ENCODE measurements at regions not wholly inside any gene's neighbourhood (a gene's known extent, or its start where the extent isn't known, plus 50 kb on each side); places are given as distances from the start of the nearest gene placed in this dataset.

- TF ChIP-seq POLR2A (IDR thresholded peaks at IDR 0.05) = no peak
- no peak for TF ChIP-seq CTCF (IDR thresholded peaks at IDR 0.05 in 4 of 5, conservative IDR thresholded peaks at IDR 0.05 in 1 of 5)
- no peaks in the 10 kb centered on the region for H3K4me1 ChIP-seq
- DNase-seq (no peak), ATAC-seq (no peak)
- no peaks in the 10 kb centered on the region for H3K27me3 ChIP-seq
- no peaks in the 10 kb centered on the region for H3K9me3 ChIP-seq
- no peak overlapping the region for H3K4me3 ChIP-seq
- no peaks in the 10 kb centered on the region for H3K36me3 ChIP-seq
- in situ Hi-C loops (cut with MboI; ENCODE audit: low sequenced_read_pairs in 4 of 4) = loop anchor here in 1 of 4 donors (25.0 kb wide), 1 partner anchor 98 kb away; no protein-coding TSS in a partner anchor
- intact Hi-C loops (cut with DNase I; ENCODE audit: low total_unique reads) = no loop called here
- no peak overlapping the region for H3K27ac ChIP-seq
These were observed 140.7 kb upstream of the NSMCE3 start for GRCh38 chr15:29410338-29410737.

DNA sequence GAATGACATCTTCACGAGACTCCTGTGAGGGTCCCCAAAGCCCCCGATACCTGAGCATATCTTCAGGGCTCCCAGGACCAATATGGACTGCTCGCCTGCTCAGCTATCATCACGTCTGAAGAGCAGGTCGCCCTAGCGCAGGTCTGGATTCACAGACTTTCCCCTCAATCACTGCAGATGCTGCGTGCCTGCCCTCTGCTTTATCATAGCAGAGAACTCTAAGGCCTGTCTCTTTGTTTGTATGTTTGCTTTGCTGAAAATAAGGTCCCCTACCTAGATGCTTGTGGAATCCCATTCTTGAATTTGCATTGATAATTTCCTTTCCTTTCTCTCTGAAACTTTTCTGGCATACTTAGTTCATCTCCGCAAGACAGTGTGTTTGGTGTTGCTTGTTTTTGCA lies 140.3 kb upstream of the NSMCE3 start:
- Histone ChIP-seq H3K27ac (no peak overlapping the region), H3K4me1 (no peaks in the 10 kb centered on the region), H3K27me3 (no peaks in the 10 kb centered on the region), H3K9me3 (no peaks in the 10 kb centered on the region), H3K36me3 (no peaks in the 10 kb centered on the region), H3K4me3 (no peak overlapping the region)
- no peak for ATAC-seq
- intact Hi-C loops (cut with DNase I; ENCODE audit: low total_unique reads) (no loop called here), in situ Hi-C loops (cut with MboI; ENCODE audit: low sequenced_read_pairs in 4 of 4) (loop anchor here in 1 of 4 donors (25.0 kb wide), 1 partner anchor 98 kb away; no protein-coding TSS in a partner anchor)
- DNase-seq = no peak
- no peak for TF ChIP-seq CTCF (IDR thresholded peaks at IDR 0.05 in 4 of 5, conservative IDR thresholded peaks at IDR 0.05 in 1 of 5)
- no peak for TF ChIP-seq POLR2A (IDR thresholded peaks at IDR 0.05)

DNA sequence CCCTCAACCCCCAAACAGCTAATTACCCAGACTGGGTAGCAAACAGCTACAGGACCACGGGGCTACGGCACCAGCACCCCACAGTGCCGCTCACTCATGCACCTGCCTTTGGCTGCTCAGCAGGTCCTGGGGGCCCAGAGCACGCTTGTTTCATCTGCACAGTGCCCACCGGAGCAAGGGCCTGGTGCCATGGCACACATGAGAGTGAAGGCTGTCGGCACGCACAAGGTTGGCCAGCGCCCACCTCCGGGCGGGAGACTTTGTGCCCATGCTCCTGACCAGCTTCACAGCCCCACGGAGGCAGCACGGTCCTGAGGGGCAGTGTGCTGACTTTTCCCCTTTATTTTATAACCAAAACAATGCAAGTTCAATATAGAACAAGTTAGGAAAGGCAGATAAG lies 135.9 kb upstream of the NSMCE3 start:
- Histone ChIP-seq H3K36me3 (no peaks in the 10 kb centered on the region), H3K27me3 (no peaks in the 10 kb centered on the region), H3K4me3 (no peak overlapping the region), H3K9me3 (no peaks in the 10 kb centered on the region), H3K4me1 (no peaks in the 10 kb centered on the region), H3K27ac (no peak overlapping the region)
- no peak for TF ChIP-seq CTCF (IDR thresholded peaks at IDR 0.05 in 4 of 5, conservative IDR thresholded peaks at IDR 0.05 in 1 of 5)
- no peak for TF ChIP-seq POLR2A (IDR thresholded peaks at IDR 0.05)
- no peak for ATAC-seq
- in situ Hi-C loops (cut with MboI; ENCODE audit: low sequenced_read_pairs in 4 of 4) (loop anchor here in 1 of 4 donors (25.0 kb wide), 1 partner anchor 93 kb away; no protein-coding TSS in a partner anchor), intact Hi-C loops (cut with DNase I; ENCODE audit: low total_unique reads) (no loop called here)
- no peak for DNase-seq

- Histone ChIP-seq H3K27ac (no peak overlapping the region), H3K9me3 (no peaks in the 10 kb centered on the region), H3K36me3 (no peaks in the 10 kb centered on the region), H3K27me3 (no peaks in the 10 kb centered on the region), H3K4me3 (no peak overlapping the region), H3K4me1 (no peaks in the 10 kb centered on the region)
- DNase-seq (no peak), ATAC-seq (no peak)
- TF ChIP-seq POLR2A (IDR thresholded peaks at IDR 0.05) (no peak), CTCF (IDR thresholded peaks at IDR 0.05 in 4 of 5, conservative IDR thresholded peaks at IDR 0.05 in 1 of 5) (no peak)
- in situ Hi-C loops (cut with MboI; ENCODE audit: low sequenced_read_pairs in 4 of 4) = loop anchor here in 1 of 4 donors (25.0 kb wide), 1 partner anchor 91 kb away; no protein-coding TSS in a partner anchor
- intact Hi-C loops (cut with DNase I; ENCODE audit: low total_unique reads) = no loop called here
These were observed 134.2 kb upstream of the NSMCE3 start for GRCh38 chr15:29403772-29404171.

GRCh38 chr15:29401644-29402043 lies 132.0 kb upstream of the NSMCE3 start:
- no peaks in the 10 kb centered on the region for H3K9me3 ChIP-seq
- no peak overlapping the region for H3K27ac ChIP-seq
- in situ Hi-C loops (cut with MboI; ENCODE audit: low sequenced_read_pairs in 4 of 4) (loop anchor here in 1 of 4 donors (25.0 kb wide), 1 partner anchor 89 kb away; no protein-coding TSS in a partner anchor), intact Hi-C loops (cut with DNase I; ENCODE audit: low total_unique reads) (no loop called here)
- no peaks in the 10 kb centered on the region for H3K4me1 ChIP-seq
- H3K36me3 ChIP-seq = no peaks in the 10 kb centered on the region
- H3K27me3 ChIP-seq = no peaks in the 10 kb centered on the region
- TF ChIP-seq POLR2A (IDR thresholded peaks at IDR 0.05) (no peak), CTCF (IDR thresholded peaks at IDR 0.05 in 4 of 5, conservative IDR thresholded peaks at IDR 0.05 in 1 of 5) (no peak)
- ATAC-seq (no peak), DNase-seq (no peak)
- no peak overlapping the region for H3K4me3 ChIP-seq
